ENCODE measurements at regions not wholly inside any gene's neighbourhood (a gene's known extent, or its start where the extent isn't known, plus 50 kb on each side); places are given as distances from the start of the nearest gene placed in this dataset.

GRCh38 chr15:39283531-39283930, 297.3 kb upstream of the THBS1 start:
- no peak for TF ChIP-seq CTCF (IDR thresholded peaks at IDR 0.05; ENCODE audit: low read depth, low read length, missing control alignments)
- no peak overlapping the region for H3K4me3 ChIP-seq (replicated peaks; ENCODE audit: low read depth, low read length)
- no peak for DNase-seq (ENCODE audit: extremely low read depth, low read depth)

- DNase-seq (ENCODE audit: extremely low read depth, low read depth): no peak
- no peak for TF ChIP-seq CTCF (IDR thresholded peaks at IDR 0.05; ENCODE audit: low read depth, low read length, missing control alignments)
- no peak overlapping the region for H3K4me3 ChIP-seq (replicated peaks; ENCODE audit: low read depth, low read length)
Measured at GRCh38 chr15:39285071-39285470, 295.8 kb upstream of the THBS1 start.

- H3K4me3 ChIP-seq (replicated peaks; ENCODE audit: low read depth, low read length): no peak overlapping the region
- DNase-seq (ENCODE audit: extremely low read depth, low read depth): no peak
- no peak for TF ChIP-seq CTCF (IDR thresholded peaks at IDR 0.05; ENCODE audit: low read depth, low read length, missing control alignments)
Measured at GRCh38 chr15:39285663-39286062, 295.2 kb upstream of the THBS1 start.

- no peak for TF ChIP-seq CTCF (IDR thresholded peaks at IDR 0.05; ENCODE audit: low read depth, low read length, missing control alignments)
- H3K4me3 ChIP-seq (replicated peaks; ENCODE audit: low read depth, low read length): no peak overlapping the region
- no peak for DNase-seq (ENCODE audit: extremely low read depth, low read depth)
Measured at GRCh38 chr15:39286706-39287105, 294.2 kb upstream of the THBS1 start.

GRCh38 chr15:39287322-39288195, 293.3 kb upstream of the THBS1 start:
- no peak overlapping the region for H3K4me3 ChIP-seq (replicated peaks; ENCODE audit: low read depth, low read length)
- TF ChIP-seq CTCF (IDR thresholded peaks at IDR 0.05; ENCODE audit: low read depth, low read length, missing control alignments): no peak
- DNase-seq (ENCODE audit: extremely low read depth, low read depth): no peak

- no peak for DNase-seq (ENCODE audit: extremely low read depth, low read depth)
- no peak overlapping the region for H3K4me3 ChIP-seq (replicated peaks; ENCODE audit: low read depth, low read length)
- TF ChIP-seq CTCF (IDR thresholded peaks at IDR 0.05; ENCODE audit: low read depth, low read length, missing control alignments): no peak
Measured at GRCh38 chr15:39290711-39291435, 290.0 kb upstream of the THBS1 start.

All from HFF-Myc (cell line).